Activated naive CD8-positive, alpha-beta T cell treated with anti-CD3 and anti-CD28 coated beads, Interleukin-2, amount 50 U/mL, for 24 hours (primary cell): ENCODE measurements at regions not wholly inside any gene's neighbourhood (a gene's known extent, or its start where the extent isn't known, plus 50 kb on each side); places are given as distances from the start of the nearest gene placed in this dataset.

Source experiments
- ATAC-seq: fragments of 150-1000 bp; cut with Tn5 transposase; one replicate; pipeline ENCODE4 v1.10.0; 2021
- DNase-seq: peaks from one replicate; pipeline ENCODE4 v3.0.0; 2021
- H3K27ac Mint-ChIP-seq: one replicate; pipeline ENCODE4 v1.8.0; 2021; ENCODE audit warnings: mild to moderate bottlenecking, mixed read lengths
- H3K27me3 Mint-ChIP-seq: one replicate; pipeline ENCODE4 v1.8.0; 2021; ENCODE audit warnings: mixed read lengths
- H3K36me3 Mint-ChIP-seq: one replicate; pipeline ENCODE4 v1.8.0; 2021; ENCODE audit warnings: low read depth, mixed read lengths
- H3K4me1 Mint-ChIP-seq: one replicate; pipeline ENCODE4 v1.8.0; 2021; ENCODE audit warnings: mixed read lengths
- H3K4me3 Mint-ChIP-seq: one replicate; pipeline ENCODE4 v1.8.0; 2021; ENCODE audit warnings: mild to moderate bottlenecking, moderate library complexity, mixed read lengths
- H3K9me3 Mint-ChIP-seq: one replicate; pipeline ENCODE4 v1.8.0; 2021; ENCODE audit warnings: mixed read lengths

GRCh38 chr6:71181565-71181964, 107.0 kb upstream of the OGFRL1 start:
- Mint-ChIP-seq H3K4me3 (no peak overlapping the region), H3K36me3 (no peaks in the 10 kb centered on the region), H3K27me3 (peaks cover 20% of the 10 kb centered on the region), H3K27ac (no peak overlapping the region), H3K4me1 (no peaks in the 10 kb centered on the region), H3K9me3 (no peaks in the 10 kb centered on the region)
- DNase-seq (no peak), ATAC-seq (no peak)

GRCh38 chr6:71187141-71187540, 101.5 kb upstream of the OGFRL1 start:
- H3K36me3 Mint-ChIP-seq, result no peaks in the 10 kb centered on the region
- no peak for DNase-seq
- no peaks in the 10 kb centered on the region for H3K4me1 Mint-ChIP-seq
- no peak overlapping the region for H3K4me3 Mint-ChIP-seq
- peaks cover 12% of the 10 kb centered on the region for H3K27me3 Mint-ChIP-seq
- H3K9me3 Mint-ChIP-seq, result no peaks in the 10 kb centered on the region
- no peak for ATAC-seq
- no peak overlapping the region for H3K27ac Mint-ChIP-seq

- no peaks in the 10 kb centered on the region for H3K36me3 Mint-ChIP-seq
- H3K9me3 Mint-ChIP-seq, result no peaks in the 10 kb centered on the region
- H3K4me1 Mint-ChIP-seq, result no peaks in the 10 kb centered on the region
- ATAC-seq (no peak), DNase-seq (no peak)
- H3K27ac Mint-ChIP-seq, result no peak overlapping the region
- H3K27me3 Mint-ChIP-seq, result peaks cover 2% of the 10 kb centered on the region
- H3K4me3 Mint-ChIP-seq, result no peak overlapping the region
These were observed 97.8 kb upstream of the OGFRL1 start for GRCh38 chr6:71190809-71191208.

DNA sequence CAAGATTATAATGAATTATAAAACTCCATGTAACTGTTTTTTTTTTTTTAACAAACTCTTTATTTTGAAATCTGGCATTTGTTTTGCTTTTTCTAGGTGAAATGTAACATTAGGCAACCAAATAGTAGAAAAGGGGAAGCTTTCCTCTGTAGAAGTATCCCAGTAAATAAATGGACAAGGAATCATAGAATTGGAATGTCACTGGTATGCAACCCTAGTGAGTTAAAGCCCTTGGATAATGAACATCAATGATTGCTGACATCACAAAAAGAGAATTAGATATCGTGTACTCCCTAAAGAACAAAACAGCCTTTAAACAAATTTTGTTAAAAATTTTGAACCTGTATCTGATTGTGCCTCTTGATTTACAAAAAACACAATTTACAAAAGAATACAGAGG, 93.9 kb upstream of the OGFRL1 start:
- Mint-ChIP-seq H3K9me3 (no peaks in the 10 kb centered on the region), H3K4me1 (no peaks in the 10 kb centered on the region), H3K4me3 (no peak overlapping the region), H3K27ac (no peak overlapping the region), H3K27me3 (peaks cover 4% of the 10 kb centered on the region), H3K36me3 (no peaks in the 10 kb centered on the region)
- DNase-seq (no peak), ATAC-seq (no peak)

DNA sequence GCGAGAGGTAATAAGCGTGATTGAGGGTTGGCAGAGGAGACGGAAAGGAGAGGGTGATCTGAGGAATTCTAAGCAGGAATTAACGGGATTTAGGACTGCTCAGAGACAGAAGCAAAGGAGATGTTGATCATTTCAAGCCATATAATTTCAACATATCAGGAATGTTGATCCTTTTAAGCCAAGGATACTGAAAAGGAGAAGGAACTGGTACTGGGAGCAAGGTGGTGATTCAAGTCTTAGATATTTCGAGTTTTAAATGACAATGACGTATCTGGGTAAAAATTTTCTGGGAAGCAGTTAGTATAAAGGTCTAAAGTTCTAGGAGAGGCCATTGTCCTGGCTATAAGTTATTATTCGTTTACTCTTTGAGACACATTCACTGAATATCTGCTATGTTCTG, 91.3 kb upstream of the OGFRL1 start:
- H3K36me3 Mint-ChIP-seq, result no peaks in the 10 kb centered on the region
- DNase-seq (no peak), ATAC-seq (no peak)
- H3K4me3 Mint-ChIP-seq, result no peak overlapping the region
- H3K27ac Mint-ChIP-seq, result no peak overlapping the region
- H3K4me1 Mint-ChIP-seq, result no peaks in the 10 kb centered on the region
- H3K27me3 Mint-ChIP-seq, result peaks cover 3% of the 10 kb centered on the region
- no peaks in the 10 kb centered on the region for H3K9me3 Mint-ChIP-seq

DNA sequence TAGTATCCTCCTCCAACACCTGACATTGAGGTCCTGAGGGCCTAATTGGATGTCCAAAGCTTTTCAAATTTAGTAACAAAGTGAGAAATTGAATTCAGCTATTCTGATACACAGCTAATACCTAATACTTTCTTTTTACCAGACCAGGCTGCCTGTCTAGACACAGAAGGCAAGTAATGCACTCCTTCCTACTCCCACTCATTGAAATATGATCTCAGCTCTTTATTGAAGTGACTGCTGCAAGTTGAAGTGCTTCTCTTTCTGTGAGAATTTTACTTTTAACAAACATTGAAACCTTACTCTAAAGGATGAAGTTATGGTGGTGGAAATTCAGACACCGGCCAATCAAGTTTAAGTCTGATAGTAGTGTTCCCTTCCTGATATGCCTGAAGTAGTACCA, 90.8 kb upstream of the OGFRL1 start:
- DNase-seq (no peak), ATAC-seq (no peak)
- no peaks in the 10 kb centered on the region for H3K9me3 Mint-ChIP-seq
- no peaks in the 10 kb centered on the region for H3K4me1 Mint-ChIP-seq
- H3K27ac Mint-ChIP-seq, result no peak overlapping the region
- H3K4me3 Mint-ChIP-seq, result no peak overlapping the region
- no peaks in the 10 kb centered on the region for H3K36me3 Mint-ChIP-seq
- peaks cover 3% of the 10 kb centered on the region for H3K27me3 Mint-ChIP-seq

GRCh38 chr6:71198908-71199307, 89.7 kb upstream of the OGFRL1 start:
- H3K27ac Mint-ChIP-seq, result no peak overlapping the region
- no peak overlapping the region for H3K4me3 Mint-ChIP-seq
- no peaks in the 10 kb centered on the region for H3K36me3 Mint-ChIP-seq
- DNase-seq (no peak), ATAC-seq (no peak)
- no peaks in the 10 kb centered on the region for H3K9me3 Mint-ChIP-seq
- no peaks in the 10 kb centered on the region for H3K4me1 Mint-ChIP-seq
- peaks cover 3% of the 10 kb centered on the region for H3K27me3 Mint-ChIP-seq

DNA sequence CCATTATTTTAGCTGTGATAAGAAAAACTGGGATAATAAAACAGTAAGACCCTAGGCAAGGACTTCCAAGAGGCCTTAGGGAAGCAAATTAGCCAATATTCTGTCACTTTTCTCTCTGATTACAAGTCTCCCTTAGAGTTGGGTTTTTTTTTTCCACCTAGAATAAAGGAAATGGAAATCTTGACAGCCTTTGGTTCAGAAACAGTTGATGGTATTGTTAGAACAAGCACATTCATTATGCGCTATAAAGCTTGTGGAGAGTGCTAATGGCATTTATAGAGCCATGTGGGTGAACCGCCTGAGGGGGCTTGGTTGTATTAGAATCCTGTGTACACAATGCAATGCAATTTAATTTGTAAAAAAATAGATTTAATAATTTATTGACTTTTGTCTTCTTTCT, 88.9 kb upstream of the OGFRL1 start:
- H3K4me1 Mint-ChIP-seq, result no peaks in the 10 kb centered on the region
- no peaks in the 10 kb centered on the region for H3K9me3 Mint-ChIP-seq
- peaks cover 3% of the 10 kb centered on the region for H3K27me3 Mint-ChIP-seq
- ATAC-seq, result no peak
- no peak for DNase-seq
- no peaks in the 10 kb centered on the region for H3K36me3 Mint-ChIP-seq
- no peak overlapping the region for H3K27ac Mint-ChIP-seq
- no peak overlapping the region for H3K4me3 Mint-ChIP-seq

DNA sequence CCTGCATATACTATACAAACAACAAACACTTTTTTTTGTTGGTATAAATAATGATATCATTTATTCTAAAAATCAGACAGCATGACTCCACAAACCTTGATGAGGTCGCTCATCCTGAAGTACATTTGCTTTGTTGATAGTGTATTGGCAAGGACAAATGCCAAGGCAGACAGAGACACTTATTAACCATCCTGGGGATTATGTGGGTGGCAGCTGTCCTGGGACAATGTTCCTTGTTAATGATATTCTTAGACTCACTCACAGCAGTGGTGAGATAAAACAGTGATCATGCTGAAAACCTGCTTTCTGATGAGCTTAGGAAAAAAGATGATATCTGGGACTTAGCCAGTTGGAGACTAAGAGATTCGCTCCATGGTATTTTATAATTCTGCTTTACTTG, 85.4 kb upstream of the OGFRL1 start:
- H3K4me3 Mint-ChIP-seq, result no peak overlapping the region
- no peak overlapping the region for H3K27ac Mint-ChIP-seq
- H3K36me3 Mint-ChIP-seq, result no peaks in the 10 kb centered on the region
- peaks cover 3% of the 10 kb centered on the region for H3K27me3 Mint-ChIP-seq
- ATAC-seq, result no peak
- no peaks in the 10 kb centered on the region for H3K9me3 Mint-ChIP-seq
- H3K4me1 Mint-ChIP-seq, result no peaks in the 10 kb centered on the region
- DNase-seq, result no peak

- DNase-seq (no peak), ATAC-seq (no peak)
- H3K36me3 Mint-ChIP-seq, result no peaks in the 10 kb centered on the region
- H3K4me3 Mint-ChIP-seq, result no peak overlapping the region
- H3K27me3 Mint-ChIP-seq, result no peaks in the 10 kb centered on the region
- H3K4me1 Mint-ChIP-seq, result no peaks in the 10 kb centered on the region
- H3K27ac Mint-ChIP-seq, result no peak overlapping the region
- H3K9me3 Mint-ChIP-seq, result no peaks in the 10 kb centered on the region
These were observed 83.9 kb upstream of the OGFRL1 start for GRCh38 chr6:71204741-71205140.

GRCh38 chr6:71205336-71205956, 83.2 kb upstream of the OGFRL1 start:
- no peak overlapping the region for H3K27ac Mint-ChIP-seq
- H3K4me3 Mint-ChIP-seq, result no peak overlapping the region
- H3K27me3 Mint-ChIP-seq, result no peaks in the 10 kb centered on the region
- ATAC-seq, result no peak
- no peaks in the 10 kb centered on the region for H3K9me3 Mint-ChIP-seq
- no peaks in the 10 kb centered on the region for H3K36me3 Mint-ChIP-seq
- no peak for DNase-seq
- no peaks in the 10 kb centered on the region for H3K4me1 Mint-ChIP-seq

DNA sequence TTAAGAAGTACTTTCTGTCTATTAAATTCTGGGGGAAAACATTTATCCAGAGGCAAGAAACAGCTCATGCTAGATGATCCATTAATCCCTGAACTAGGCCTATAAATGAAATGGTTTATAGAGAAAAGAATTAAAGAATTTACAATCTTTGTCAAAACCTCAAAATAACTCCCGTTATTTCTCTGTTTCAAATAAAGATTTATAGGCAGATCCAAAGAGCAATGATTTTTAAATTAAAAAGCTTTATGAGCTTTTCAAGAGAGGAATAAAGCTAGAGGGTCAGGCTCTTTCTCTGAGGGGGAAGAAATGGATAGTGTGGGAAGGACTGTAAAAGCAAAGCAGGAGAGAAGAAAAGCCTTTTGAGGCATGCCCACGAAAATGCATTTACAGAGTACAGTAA, 82.5 kb upstream of the OGFRL1 start:
- Mint-ChIP-seq H3K27me3 (no peaks in the 10 kb centered on the region), H3K36me3 (no peaks in the 10 kb centered on the region), H3K4me3 (no peak overlapping the region), H3K4me1 (no peaks in the 10 kb centered on the region), H3K9me3 (no peaks in the 10 kb centered on the region), H3K27ac (no peak overlapping the region)
- ATAC-seq (no peak), DNase-seq (no peak)

- Mint-ChIP-seq H3K27ac (no peak overlapping the region), H3K27me3 (no peaks in the 10 kb centered on the region), H3K4me1 (no peaks in the 10 kb centered on the region), H3K4me3 (no peak overlapping the region), H3K36me3 (no peaks in the 10 kb centered on the region), H3K9me3 (no peaks in the 10 kb centered on the region)
- ATAC-seq, result no peak
- DNase-seq, result no peak
These were observed 79.4 kb upstream of the OGFRL1 start for GRCh38 chr6:71209206-71209605.

DNA sequence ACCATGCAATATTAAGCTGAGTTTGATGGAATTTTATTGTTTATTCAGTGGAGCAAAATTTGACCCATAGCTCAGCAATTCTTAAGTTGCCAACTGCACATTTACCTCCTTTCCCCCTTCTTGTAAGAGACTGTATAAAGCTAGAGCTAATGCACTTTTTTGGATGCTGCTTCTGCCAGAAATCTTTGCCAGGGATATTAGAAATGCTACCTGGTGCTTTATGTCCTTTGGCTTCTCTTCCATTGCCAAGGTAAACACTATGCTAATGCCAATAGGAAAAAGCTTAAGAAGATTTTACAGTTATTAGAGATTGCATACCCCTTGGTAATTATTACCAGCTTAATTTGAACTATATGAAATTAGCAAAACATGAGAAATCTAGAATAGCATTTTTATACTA, 79.0 kb upstream of the OGFRL1 start:
- H3K9me3 Mint-ChIP-seq, result no peaks in the 10 kb centered on the region
- H3K4me3 Mint-ChIP-seq, result no peak overlapping the region
- H3K27me3 Mint-ChIP-seq, result no peaks in the 10 kb centered on the region
- ATAC-seq (no peak), DNase-seq (no peak)
- H3K27ac Mint-ChIP-seq, result no peak overlapping the region
- no peaks in the 10 kb centered on the region for H3K36me3 Mint-ChIP-seq
- no peaks in the 10 kb centered on the region for H3K4me1 Mint-ChIP-seq

DNA sequence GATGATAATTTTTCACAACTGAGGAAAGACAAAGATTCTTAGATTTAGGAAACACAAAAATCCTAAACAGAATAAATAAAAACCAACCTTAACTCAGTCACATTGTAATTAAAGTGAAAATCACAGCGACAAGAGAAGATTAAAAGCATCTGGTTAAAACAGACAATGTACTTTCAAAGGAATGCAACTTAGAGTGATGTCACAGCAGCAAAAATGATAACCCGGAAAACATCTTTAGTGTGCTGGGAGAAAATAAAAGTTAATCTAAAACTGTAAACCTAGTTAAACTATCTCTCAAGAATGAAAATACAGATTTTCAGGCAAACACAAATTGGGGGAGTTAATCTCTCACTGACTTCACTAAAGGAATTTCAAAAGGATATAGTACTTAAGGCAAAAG, 76.8 kb upstream of the OGFRL1 start:
- H3K4me3 Mint-ChIP-seq, result no peak overlapping the region
- no peak for DNase-seq
- no peaks in the 10 kb centered on the region for H3K4me1 Mint-ChIP-seq
- no peak for ATAC-seq
- no peaks in the 10 kb centered on the region for H3K27me3 Mint-ChIP-seq
- H3K27ac Mint-ChIP-seq, result no peak overlapping the region
- no peaks in the 10 kb centered on the region for H3K36me3 Mint-ChIP-seq
- H3K9me3 Mint-ChIP-seq, result no peaks in the 10 kb centered on the region

DNA sequence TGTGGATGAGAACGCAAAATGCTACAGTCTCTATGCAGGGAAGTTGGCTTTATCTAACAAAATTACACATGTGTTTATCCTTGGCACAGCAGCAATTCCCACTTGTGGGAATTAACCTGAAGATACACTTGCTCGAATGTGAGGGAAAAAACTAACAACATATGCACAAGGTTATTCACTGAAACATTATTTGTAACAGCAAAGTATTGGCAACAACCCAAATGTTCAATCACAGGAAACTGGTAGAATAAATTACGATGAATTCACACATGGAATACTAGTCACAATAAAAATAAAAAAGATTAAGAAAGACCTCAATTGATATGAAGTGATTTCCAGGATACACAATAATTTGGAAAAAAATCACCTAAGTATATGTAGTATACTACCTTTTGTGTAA, 68.1 kb upstream of the OGFRL1 start:
- H3K4me3 Mint-ChIP-seq, result no peak overlapping the region
- H3K27ac Mint-ChIP-seq, result no peak overlapping the region
- H3K9me3 Mint-ChIP-seq, result no peaks in the 10 kb centered on the region
- no peak for ATAC-seq
- DNase-seq, result no peak
- H3K4me1 Mint-ChIP-seq, result no peaks in the 10 kb centered on the region
- no peaks in the 10 kb centered on the region for H3K36me3 Mint-ChIP-seq
- no peaks in the 10 kb centered on the region for H3K27me3 Mint-ChIP-seq
